HG03342 (cell line): ENCODE measurements at regions not wholly inside any gene's neighbourhood (a gene's known extent, or its start where the extent isn't known, plus 50 kb on each side); places are given as distances from the start of the nearest gene placed in this dataset.
A peak's percentile ranks its signal among the peaks of the same experiment; 100 is the strongest.
"Not testable (repeated sequence)": the region's sequence is repeated elsewhere in the genome, so short reads cannot be mapped to it uniquely, and the experiment has no call there.

Experiments used
- ATAC-seq: cut with Tn5 transposase; IDR thresholded peaks from one replicate; pipeline ENCODE4 v1.9.1; 2021; ENCODE audit warnings: mild to moderate bottlenecking, moderate library complexity; ENCODE audit not compliant: unreplicated experiment

DNA sequence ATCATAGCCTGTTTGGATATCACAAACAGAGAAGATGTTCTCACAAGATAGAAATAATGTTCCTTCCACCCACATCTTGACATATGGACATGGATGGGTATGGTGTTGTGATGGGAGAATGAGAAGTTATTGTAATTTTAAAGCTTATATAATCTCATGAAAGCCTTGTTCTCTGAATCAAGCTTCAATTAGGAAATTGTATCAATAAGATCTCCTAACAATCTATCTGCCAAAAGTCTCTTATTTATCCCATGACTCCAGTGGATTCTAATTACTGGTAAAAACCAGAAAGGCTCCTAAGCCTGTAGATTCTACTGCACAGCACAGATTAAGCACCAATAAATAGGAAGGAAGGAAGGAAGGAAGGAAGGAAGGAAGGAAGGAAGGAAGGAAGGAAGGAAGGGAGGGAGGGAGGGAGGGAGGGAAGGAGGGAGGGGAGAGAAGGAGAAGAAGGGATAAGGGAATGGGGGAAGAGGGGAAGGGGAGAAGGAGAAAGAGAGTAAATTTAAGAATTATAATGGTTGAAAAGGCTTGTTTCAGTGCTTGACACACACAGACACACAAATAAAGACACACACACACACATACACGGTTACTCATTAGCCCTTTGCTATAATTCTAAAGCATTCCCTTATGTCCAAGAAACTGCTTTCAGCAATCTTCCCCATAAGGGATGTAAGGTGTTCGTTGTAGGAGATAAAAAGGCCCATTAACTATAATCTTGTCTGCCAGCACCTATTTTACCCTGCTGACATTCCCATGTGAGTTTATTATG is 258.0 kb upstream of the API5 start:
- no peak for ATAC-seq

DNA sequence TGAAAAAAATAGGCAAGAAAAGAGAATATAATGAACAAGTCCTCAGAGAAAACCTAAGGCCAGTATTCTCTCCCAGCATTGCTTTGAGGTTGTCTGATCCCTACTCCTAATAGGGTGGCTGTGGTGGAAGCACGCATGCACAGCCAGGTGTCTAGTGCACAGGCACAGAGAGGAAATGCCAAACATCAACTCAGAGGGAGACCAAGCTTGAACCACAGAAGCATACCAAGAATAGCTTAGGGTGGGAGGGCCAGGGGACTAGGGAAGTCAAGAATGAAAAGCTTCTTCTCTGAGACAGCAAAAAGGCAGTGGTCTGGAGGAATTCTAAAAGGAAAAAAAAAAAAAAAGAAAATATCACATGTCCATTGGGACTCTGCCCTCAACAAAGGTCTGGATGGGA is 244.1 kb upstream of the API5 start:
- ATAC-seq, result no peak

DNA sequence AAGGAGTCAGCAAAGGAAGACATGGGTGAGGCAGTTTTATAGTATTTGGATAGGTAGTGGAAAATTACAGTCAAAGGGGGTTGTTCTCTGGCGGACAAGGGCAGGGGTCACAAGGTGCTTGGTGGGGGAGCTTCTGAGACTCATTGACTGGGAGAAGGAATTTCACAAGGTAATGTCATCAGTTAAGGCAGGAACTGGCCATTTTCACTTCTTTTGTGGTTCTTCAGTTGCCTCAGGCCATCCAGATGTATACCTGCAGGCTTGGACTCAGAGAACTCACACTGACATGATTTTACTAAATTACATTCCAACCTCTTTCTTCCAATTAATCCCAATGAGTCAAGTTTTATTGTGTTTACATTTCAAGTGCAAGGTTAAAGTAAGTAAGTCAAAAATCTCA is 240.5 kb upstream of the API5 start:
- no peak for ATAC-seq

DNA sequence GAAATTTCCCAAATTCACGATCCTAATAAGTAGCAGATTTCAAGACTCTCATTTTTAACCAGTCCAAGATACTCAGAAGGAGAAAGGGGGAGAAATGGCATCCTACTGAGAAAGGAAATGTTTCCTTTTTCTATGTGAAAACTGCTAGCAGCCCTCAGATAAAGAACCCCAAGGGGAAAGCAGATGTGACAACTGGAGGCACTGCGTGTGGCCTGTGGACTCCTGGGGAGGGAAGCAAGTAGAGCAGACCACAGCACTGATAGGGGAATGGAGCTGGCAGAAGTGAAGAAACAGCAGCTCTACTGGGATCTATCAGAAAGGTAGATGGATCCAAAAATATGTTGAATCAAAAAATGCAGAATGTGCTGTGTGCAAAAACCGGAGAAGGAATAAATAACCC is 239.7 kb upstream of the API5 start:
- ATAC-seq, result no peak

DNA sequence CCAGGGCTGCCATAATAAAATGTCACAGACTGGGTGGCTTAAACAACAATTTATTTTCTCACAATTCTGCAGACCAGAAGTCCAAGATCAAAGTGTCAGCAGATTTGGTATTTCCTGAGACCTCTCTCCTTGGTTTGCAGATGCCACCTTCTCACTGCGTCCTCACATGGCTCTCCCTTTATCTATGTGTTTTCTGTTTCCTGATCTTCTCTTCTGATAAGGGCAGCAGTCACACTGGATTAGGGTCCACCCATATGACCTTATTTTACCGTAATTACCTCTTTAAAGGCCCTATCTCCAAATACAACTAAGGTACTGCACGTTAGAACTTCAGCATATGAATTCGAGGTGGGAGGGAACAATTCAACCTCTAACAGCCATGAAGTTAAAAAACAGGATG is 238.9 kb upstream of the API5 start:
- ATAC-seq, result no peak

DNA sequence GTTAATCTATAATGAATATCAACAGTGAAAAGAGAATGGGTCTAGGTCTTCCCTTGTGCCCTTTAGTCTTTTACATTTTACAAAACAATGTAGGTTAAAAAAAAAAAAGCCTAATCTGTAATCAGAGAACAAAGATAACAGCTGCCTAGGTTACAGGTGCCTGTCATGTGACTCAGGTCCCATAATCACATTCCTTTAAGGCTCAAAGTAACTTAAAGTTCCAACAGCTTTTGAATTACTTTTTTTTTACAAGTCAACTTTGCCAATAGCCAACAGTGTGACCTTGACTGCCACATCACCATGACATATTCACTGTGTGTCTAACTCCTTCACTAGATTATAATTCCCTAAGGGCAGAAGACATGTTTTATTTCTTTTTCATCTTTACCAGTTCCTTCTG is 237.0 kb upstream of the API5 start:
- no peak for ATAC-seq

DNA sequence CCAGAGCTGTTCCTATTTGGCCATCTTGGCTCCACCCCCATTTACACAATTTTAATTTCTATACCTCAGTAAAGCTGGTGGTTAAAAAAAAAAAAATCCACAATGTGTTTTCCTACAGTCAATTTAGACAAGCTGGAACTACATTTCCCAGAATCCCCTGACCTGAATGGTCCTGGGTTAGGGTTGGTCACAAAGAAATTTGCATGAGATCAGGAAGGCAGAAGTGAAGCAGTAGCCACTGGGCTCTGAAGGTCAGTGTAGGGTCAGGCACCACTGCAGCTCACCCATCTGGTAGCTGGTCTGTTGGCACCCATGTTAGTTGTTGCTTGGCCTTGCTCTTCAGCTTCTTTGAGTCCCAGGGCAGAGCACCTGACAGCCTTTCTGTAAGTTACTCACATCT is 210.7 kb upstream of the API5 start:
- no peak for ATAC-seq

DNA sequence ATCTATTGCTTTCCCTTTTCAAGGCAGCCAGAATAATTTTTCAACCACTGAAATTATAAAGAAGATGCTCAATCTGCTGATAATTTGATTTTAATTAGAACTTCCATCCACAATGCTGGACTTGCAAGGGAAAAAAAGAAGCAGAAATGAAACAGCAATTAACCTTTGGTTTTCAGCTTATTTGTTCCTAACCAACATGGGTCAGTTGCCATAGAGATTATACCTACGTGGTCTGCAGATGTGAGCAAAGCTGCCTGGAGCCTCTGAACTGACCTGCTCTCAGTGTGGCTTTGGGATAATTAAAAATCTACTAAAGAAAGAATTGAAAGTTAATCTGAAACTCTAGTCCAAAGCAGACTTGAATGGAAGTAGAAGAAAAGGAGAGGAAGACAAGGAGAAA is 195.7 kb upstream of the API5 start:
- ATAC-seq, result no peak

DNA sequence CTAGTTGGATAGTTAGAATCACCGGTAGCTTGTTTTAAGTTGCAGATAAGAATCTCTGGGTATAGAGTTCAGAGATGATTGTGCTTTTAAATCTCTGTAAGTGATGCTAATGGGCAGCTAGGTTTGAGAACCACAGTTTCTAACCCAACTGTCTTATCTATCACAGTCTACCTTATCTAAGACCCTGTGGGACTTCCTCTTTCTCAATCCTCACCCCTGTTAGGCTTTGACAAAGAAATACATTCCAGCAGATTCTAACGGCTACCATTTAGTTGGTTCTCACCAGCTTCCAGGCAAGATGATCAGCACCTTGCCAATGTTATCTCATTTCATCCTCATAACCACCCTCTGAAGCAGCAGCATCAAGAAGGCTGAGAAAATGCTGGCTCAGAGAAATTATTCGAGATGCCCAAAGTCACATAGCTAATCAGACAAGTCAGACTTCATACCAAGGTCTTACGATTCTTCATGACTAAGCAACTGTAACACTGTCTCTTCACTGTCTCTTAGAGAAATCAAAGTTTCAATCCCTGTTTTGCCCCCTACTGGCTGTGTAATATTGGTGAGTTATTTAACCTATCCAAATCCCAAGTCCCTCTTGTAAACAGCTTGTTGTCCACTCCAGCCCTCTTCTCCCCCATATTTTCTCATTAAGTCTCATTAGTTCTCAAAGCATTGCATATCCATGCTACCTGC is 192.4 kb upstream of the API5 start:
- ATAC-seq, result no peak

DNA sequence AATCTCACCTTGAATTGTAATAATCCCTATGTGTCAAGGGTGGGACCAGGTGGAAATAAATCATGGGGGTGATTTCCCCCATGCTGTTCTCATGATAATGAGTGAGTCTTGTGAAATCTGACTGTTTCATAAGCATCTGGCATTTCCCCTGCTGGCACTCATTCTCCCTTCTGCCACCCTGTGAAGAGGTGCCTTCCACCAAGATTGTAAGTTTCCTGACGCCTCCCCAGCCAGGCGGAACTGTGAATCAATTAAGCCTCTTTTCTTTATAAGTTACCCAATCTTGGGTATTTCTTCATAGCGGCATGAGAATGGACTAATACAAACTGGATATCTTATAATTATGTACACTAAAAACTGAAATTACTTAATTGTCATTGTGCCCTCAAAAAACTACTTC is 189.2 kb upstream of the API5 start:
- ATAC-seq, result no peak

DNA sequence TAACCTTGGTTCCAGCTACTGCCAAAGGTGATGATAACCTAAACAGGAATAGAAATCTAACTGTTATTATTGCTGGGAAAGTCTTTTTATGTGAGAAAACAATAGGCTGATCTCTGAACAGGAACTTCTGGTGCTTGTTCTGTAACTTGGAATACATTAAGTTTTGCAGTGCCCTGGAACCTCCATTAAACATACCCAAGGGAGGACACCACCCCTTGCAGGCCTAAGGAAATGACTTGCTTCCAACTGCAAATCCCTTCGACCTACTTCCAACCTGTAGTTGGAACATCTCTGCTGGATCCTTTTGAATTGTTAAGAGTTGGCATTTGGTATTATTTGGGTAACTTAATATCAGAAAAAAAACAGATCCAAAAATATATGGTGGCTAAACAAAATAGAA is 188.4 kb upstream of the API5 start:
- ATAC-seq, result no peak

DNA sequence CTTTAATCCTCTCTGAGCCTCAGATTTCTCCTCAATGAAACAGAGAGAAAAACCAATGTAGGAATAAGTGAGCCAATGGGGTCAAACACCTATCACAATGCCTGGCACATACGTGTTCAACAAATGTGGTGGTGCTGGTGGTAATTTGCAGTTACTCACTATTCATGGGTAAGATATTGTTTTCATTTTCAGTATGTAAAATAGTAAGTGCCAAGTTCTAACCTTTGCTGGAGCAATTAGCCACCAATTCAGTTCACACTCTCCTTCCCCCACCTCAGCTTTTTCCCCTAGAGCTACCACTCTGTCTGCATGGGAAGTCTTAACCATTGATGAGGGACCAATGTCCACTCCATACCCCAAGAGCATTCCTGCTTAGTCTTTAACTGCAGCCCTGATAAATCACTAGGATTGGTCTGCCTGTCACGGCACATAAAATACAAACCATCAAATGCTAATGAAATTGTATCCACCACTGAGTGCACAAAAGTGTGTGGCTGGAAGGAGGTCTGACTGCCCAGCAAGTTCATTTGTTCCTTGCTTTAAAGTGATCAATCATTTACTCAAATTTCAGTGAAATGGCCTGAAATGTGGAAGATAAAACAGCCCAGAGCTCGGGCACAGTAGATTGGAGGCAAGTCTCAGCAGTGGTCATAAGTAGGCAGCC is 187.4 kb upstream of the API5 start:
- ATAC-seq, result no peak

DNA sequence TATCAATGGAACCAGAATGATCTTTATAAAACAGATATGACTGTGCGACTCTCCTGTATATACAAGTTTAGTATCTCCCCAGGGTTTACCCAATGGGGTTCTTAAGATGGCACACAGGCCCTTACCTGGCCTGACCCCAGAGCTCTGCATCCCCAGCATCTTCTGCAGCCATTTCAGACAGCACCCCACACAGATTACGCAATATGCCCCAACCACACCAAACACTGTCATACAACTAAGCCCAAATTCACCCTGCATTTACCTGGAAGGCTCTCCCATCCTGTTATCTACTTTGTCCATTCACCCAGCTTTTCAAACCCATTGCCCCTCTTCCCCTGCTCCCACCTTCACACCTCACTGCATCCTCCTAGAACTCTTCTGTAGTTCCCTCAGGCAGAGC is 182.5 kb upstream of the API5 start:
- ATAC-seq, result no peak

DNA sequence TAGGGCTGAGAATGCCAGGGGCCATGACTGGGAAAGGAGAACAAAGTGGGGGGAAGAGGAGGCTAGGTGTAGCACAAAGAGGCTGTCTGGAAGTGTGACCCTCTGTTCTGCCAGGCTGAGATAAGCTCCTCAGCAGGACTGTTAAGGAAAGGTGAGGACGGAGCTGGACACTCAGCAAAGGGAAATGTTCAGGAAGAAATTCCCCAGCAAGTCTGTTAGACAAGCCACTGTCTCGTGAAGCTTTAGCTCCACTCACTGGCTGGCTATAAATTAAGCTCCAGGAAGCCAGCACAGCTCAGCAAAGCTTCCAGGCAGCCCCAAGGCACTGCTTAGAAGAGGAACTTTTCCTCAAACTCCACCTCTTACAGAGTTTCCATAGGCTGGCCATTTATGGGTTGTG is 181.2 kb upstream of the API5 start:
- ATAC-seq, result no peak

DNA sequence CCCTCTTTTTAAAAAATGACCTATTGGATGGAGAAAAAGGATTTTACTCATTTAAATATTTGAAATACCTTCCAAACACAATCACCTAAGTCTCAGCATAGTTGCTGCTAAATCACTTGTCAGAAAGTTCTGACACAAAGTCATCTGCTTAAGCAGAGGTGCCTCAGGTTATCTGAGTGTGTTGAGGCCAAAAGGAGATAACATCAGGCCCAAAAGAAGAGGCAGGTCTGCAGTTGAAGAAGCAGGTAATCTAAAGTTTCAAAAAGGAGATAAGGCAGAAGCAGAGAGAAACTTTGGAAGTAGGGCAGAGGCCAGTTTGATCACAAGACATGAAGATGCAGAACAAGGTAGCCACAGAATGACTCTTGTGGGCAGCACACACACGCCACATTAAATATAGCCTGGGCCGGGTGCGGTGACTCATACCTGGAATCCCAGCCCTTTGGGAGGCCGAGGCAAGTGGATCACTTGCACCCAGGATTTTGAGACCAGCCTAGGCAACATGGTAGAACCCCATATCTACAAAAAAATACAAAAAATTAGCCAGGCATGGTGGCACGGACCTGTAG is 175.7 kb upstream of the API5 start:
- peak; percentile 77 for ATAC-seq

DNA sequence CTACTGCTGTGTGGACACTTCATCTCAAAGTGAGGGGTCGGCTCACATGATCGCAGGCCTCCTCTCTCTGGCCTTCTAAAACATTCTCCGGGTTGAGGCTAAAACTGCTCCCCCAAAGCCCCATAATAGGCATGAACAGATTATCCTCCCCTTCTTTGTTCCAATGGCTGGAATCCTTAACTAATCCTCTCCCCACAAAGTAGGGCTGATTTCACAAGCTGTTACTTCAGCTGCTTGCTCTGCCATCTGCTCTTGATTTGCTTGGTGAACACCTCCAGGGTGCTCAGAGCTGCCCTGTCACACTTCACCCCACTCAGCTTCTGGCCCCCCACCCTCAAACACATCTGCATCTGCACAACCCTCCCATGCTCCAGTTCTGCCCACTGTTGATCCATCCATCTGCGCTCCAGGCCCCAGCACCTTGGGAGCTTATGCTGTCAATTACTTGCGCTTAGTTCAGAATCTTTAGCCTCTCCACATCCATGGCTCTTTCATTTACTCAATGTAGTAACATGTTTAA is 173.1 kb upstream of the API5 start:
- no peak for ATAC-seq

DNA sequence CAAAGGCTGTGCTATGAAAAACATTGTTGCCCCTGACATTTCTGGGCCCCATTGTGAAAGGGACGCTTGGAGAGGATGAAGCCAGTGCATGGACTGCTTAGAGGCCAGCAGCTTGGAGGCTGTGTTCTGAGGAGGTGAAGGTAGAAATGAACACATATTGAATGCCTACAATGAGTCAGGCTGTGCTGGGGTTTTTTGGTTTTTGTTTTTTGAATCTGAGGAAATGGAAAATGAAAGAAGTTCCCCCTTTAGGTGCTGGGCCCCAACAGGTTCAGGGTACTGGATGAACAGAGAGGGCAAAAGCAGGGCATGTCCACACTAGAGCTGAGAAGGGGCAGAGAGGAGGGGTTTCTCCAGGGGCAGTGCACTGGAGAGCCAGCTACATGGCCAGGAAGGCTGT is 166.1 kb upstream of the API5 start:
- ATAC-seq, result peak; percentile 90

DNA sequence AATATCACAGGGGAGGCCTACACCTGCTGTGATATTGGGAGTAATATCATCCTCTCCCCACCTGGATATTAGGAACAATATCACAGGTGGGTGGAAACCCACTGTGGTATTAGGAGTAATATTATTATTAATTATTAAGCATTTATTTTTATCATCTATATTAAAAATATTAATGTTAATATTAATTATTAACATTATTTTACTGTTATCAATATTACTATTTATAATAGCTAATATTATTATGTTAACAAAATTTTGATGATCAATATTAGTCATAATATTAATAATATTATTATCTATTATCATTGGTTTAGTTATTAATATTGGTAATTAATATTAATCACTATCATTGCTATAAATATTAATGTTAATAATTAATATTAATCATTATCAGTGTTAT is 161.1 kb upstream of the API5 start:
- ATAC-seq, result no peak

DNA sequence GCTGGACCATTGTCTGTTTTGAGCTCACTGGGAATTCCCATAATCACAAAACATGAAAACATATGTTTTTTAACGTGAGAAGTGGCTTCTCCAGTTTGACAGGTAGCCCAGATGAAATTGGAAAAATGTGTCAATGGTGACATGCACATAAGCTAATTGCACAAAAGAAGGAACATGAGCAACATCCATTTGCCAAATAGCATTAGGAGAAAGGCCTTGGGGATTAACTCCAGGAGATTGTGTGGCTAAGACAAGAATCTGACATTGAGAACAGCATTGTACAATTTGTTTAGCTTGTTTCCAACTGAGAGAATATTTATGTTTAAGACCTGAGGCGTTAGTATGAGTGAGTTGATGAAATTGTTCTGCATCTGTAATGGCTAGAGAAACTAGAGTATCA is 147.0 kb upstream of the API5 start:
- ATAC-seq, result no peak

DNA sequence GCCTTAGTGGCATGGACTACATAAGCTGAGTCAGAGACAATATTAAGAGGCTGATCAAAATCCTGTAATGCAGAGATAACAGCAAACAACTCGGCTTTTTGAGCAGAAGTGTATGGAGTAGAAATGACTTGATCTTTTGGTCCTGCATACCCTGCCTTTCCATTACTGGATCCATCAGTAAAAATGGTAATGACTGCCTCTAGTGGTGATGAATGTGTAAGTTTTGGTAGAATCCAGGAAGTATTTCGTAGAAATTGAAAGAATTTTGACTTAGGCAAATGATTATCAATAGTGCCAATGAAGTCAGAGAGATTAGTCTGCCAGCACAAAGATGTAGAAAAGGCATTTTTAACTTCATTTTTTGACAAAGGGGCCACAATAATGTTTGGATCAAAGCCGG is 146.4 kb upstream of the API5 start:
- ATAC-seq, result not testable (repeated sequence)

DNA sequence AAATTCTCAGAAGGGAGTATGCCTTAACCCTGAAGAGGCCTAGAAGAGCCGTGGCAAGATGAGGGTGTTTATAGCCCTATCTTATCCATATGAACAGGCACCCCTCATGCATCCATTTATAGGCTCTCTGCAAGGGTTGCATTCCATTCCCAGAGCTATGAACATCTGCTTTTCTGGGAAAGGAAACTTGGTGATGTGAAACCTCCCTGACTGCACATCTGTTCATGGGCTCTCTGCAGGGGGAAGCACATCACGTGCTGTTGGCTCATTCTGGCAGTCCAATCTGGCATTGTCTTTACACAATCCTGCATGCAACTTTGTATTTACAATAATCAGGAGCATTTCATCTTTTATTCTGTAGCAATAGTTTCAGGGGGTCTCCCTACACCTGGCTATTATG is 143.6 kb upstream of the API5 start:
- ATAC-seq, result not testable (repeated sequence)

DNA sequence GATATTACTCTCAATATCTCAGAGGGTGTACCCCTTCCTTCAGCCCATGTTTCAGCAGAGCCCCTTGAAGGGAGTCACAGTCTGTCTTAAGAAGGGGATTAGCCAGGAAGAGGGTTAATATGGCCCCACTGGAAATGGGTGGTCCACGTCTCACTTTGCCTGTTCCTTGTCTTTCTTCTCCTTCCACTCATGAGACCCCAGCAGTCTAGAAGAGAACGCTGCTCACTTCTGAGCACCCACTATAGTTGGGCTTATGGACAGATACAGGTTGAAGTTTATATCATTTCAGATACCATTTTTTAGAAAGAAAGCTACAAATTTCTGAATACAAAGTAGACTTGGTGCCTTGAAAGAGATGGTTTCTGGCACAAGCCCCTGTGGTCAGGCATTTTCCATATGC is 139.3 kb upstream of the API5 start:
- ATAC-seq, result no peak
